Pancreas (tissue), 10 donors: ENCODE measurements at regions not wholly inside any gene's neighbourhood (a gene's known extent, or its start where the extent isn't known, plus 50 kb on each side); places are given as distances from the start of the nearest gene placed in this dataset.

Experiments used
- ATAC-seq, 4 donors: fragments of 200-7000 bp; cut with Tn5 transposase; one replicate each; pipeline versions ENCODE4 v1.8.0 to v1.9.1; 2020; ENCODE audit warnings: mild to moderate bottlenecking in 4 of 4, moderate library complexity in 4 of 4
- DNase-seq, 6 donors: peaks; one replicate each; pipeline ENCODE4 v3.0.0-alpha.2; 2020
- FAIRE-seq: peaks from 2 replicates; lab custom pipeline; 2012; peaks lifted over from hg19 to GRCh38; lab: Jason Lieb, UNC
- H3K27ac ChIP-seq, 4 donors: fragments of 200-600 bp; sonication (generic); 1 replicate in 3 of 4; 2 replicates in 1 of 4; pipeline versions ENCODE4 v1.5.0 to v1.8.0; 2020
- H3K27me3 ChIP-seq, 4 donors: fragments of 200-600 bp; one replicate each; pipeline ENCODE4 v1.8.0; 2021
- H3K36me3 ChIP-seq, 3 donors: fragments of 200-600 bp; sonication (generic) in 1 of 3; one replicate each; pipeline versions ENCODE4 v1.5.0 to v1.8.0; 2020 to 2021
- H3K4me1 ChIP-seq, 3 donors: fragments of 200-600 bp; one replicate each; pipeline ENCODE4 v1.8.0; 2021
- H3K4me3 ChIP-seq, 4 donors: fragments of 200-600 bp; sonication (generic) in 2 of 4; one replicate each; pipeline versions ENCODE4 v1.5.0 to v1.8.0; 2020 to 2021
- H3K9me3 ChIP-seq, 4 donors: fragments of 200-600 bp; one replicate each; pipeline ENCODE4 v1.8.0; 2021
- WGBS, 2 donors: extraction: QIAGEN DNeasy Blood & Tissue Kit; methylation state at CpG; one replicate each; pipeline ENCODE4 v1.1.7; 2013; 5-methylcytosine and 5-hydroxymethylcytosine counted together
- intact Hi-C, 3 donors: fragments of 100-400 bp; cut with DNase I; formaldehyde crosslinking; loops; one replicate each; pipeline versions ENCODE4 v1.11.1 to v1.14.2; 2022
- TF ChIP-seq, protein P1 (sequence below), 4 donors: fragments of 200-600 bp; sonication (generic) in 3 of 4; IDR thresholded peaks; one replicate each; pipeline versions ENCODE4 v1.5.0 to v1.8.0; 2021; ENCODE audit warnings: antibody characterized with exemption in 4 of 4
- donor health status: healthy with polysubstance abuse.
- donor health status: DM: no; HTN: no; CAD: no; lungs with moderate emphysema.
- donor health status: DM: no; HTN: no; CAD: no.
- donor health status: control.
- donor health status: control.
- donor health status: Bipolar disorder and iron deficiency.
- donor health status: DM: yes; HTN: yes; CAD: no.
- donor health status: DM: no; HTN: no; CAD: no.
- donor health status: DM: no; HTN: no; CAD: no.
- donor health status: DM: yes; HTN: yes; CAD: no.

DNA sequence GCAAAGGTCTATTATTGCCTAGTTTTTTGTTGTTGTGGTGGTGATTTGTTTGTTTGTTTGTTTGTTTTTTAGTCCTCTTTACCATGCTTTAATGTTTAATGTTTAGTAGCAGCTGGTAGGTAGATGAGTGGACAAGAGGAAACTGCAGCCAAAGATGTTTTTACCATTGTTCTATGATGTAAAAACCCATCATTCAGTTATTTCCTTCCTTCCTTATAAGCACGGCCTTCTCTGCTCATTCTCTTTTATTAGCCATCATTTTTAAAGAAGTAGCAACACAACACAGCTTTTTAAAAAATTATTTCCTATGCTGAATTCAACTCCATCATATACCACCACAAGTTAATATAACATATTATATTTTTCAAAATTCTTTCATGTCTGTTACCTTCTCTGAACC is 58.5 kb upstream of the BOC start:
- 68 to 74% methylated on average over 1 of the region's 1 CpG for WGBS, 2 donors
- H3K9me3 ChIP-seq: no peaks in the 10 kb centered on the region
- FAIRE-seq: no peak

DNA sequence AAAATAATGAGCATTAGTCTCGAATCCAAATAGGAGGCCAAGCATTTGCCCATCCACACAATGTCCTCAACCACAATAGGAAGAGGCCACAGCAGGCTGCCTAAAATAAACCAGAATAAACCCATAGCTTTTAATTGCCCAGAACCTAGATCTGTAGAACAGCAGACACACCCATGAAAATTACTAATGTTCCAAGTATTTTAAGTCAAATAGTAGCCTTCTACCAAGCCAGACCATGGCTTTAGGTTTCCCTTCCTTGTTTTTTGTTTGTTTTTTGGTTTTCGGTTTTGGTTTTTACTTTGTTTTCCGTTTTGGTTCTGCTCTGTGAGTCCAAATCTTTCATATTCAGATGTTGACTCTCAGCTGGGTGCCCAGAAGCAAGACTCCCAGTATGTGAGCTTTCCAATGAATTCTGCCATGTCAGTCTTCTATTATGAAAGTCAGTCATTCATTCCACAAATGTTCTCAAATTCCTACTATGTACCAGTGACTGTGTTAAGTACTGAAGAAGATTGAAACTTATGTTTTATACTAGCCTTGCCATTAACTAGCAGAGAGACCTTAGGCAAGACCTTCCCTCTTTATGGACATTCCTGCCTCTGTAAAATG is 57.8 kb upstream of the BOC start:
- H3K4me1 ChIP-seq: peaks cover 0 to 3% (median 0%) of the 10 kb centered on the region in 3 donors
- no peak for FAIRE-seq
- 83 to 90% methylated on average over 3 of the region's 3 CpGs for WGBS, 2 donors

More for the DNA sequence above, 58.5 kb upstream of the BOC start:
- no peak for DNase-seq
- no peak overlapping the region for H3K4me3 ChIP-seq
- no peaks in the 10 kb centered on the region for H3K36me3 ChIP-seq
- no peak overlapping the region for H3K27ac ChIP-seq
- no peak for ATAC-seq
- H3K27me3 ChIP-seq: no peaks in the 10 kb centered on the region
- peaks cover 0 to 3% (median 0%) of the 10 kb centered on the region in 3 donors for H3K4me1 ChIP-seq
- intact Hi-C loops: no loop called here
- TF ChIP-seq, protein P1, sequence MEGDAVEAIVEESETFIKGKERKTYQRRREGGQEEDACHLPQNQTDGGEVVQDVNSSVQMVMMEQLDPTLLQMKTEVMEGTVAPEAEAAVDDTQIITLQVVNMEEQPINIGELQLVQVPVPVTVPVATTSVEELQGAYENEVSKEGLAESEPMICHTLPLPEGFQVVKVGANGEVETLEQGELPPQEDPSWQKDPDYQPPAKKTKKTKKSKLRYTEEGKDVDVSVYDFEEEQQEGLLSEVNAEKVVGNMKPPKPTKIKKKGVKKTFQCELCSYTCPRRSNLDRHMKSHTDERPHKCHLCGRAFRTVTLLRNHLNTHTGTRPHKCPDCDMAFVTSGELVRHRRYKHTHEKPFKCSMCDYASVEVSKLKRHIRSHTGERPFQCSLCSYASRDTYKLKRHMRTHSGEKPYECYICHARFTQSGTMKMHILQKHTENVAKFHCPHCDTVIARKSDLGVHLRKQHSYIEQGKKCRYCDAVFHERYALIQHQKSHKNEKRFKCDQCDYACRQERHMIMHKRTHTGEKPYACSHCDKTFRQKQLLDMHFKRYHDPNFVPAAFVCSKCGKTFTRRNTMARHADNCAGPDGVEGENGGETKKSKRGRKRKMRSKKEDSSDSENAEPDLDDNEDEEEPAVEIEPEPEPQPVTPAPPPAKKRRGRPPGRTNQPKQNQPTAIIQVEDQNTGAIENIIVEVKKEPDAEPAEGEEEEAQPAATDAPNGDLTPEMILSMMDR (IDR thresholded peaks at IDR 0.05): no peak

DNA sequence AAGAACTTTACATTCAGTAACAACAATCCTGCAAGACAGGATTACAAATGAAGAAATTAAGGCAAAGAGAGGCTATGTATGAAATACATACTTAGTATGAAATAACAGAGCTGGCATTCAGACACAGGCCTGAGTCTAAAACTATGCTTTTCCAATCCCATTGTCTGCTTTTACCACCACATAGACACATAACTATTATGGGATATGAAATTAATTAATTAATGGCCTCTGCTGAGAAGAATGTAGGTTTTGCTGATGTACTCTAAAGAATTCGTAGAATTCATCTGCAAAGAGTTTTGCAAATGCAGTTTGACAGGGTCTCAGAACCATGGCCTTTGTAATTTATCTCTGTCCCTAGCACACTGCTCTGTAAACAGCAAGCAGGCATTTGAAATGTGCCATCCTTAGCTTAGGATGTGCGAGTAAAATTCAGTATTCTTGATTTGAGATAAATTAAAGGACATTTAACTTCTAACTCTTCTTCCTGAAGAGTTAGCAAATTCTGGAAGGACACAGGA is 54.5 kb upstream of the BOC start:
- no peak for FAIRE-seq
- ATAC-seq: no peak
- no peak overlapping the region for H3K27ac ChIP-seq

More for the DNA sequence above, 57.8 kb upstream of the BOC start:
- DNase-seq (no peak), ATAC-seq (no peak)
- Histone ChIP-seq H3K27me3 (no peaks in the 10 kb centered on the region), H3K9me3 (no peaks in the 10 kb centered on the region), H3K27ac (no peak overlapping the region), H3K36me3 (no peaks in the 10 kb centered on the region), H3K4me3 (no peak overlapping the region)
- intact Hi-C loops: no loop called here
- TF ChIP-seq, protein P1 (IDR thresholded peaks at IDR 0.05): no peak

DNA sequence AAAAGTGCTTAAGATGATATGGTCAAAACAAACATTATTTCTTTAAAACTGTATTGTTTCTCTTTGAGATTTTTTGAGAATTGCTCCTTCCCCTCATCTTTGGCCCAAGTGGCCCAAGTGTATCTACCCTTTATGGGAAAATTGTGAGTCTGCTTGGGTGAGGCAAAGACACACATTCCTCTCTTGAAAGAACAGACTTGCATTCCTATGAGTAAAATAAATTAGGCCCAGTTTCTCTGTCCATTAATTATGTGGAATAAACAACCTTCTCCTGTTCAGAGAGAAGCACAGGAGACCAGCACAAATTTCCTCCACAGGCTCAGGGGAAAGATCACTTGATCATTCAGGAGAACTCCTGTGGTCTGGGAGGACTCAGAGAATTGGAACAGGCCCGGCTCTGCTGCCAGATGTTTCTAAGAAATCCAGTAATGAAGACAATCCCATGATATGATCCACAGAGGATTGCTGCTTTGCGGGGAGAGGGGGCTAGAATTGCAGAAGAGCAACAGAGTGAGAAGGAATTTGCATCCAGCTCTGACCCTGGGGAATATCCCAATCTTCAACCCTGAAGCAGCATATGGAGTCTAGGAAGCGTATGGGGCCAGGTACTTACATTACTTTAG is 53.8 kb upstream of the BOC start:
- Histone ChIP-seq H3K9me3 (no peaks in the 10 kb centered on the region), H3K27ac (no peak overlapping the region), H3K4me3 (no peak overlapping the region), H3K27me3 (no peaks in the 10 kb centered on the region), H3K4me1 (no peaks in the 10 kb centered on the region), H3K36me3 (no peaks in the 10 kb centered on the region)
- DNase-seq (no peak), FAIRE-seq (no peak), ATAC-seq (peak in 3 of 4 donors; percentile 36 to 46 (median 38))
- intact Hi-C loops: no loop called here
- TF ChIP-seq, protein P1 (IDR thresholded peaks at IDR 0.05): no peak
- WGBS, 2 donors: 76 to 88% methylated on average over 3 of the region's 3 CpGs

More for the DNA sequence above, 54.5 kb upstream of the BOC start:
- 73% methylated on average over 2 of the region's 2 CpGs for WGBS, 2 donors
- intact Hi-C loops: no loop called here
- peaks cover 0 to 2% (median 0%) of the 10 kb centered on the region in 3 donors for H3K4me1 ChIP-seq
- no peaks in the 10 kb centered on the region for H3K36me3 ChIP-seq
- no peaks in the 10 kb centered on the region for H3K9me3 ChIP-seq
- no peaks in the 10 kb centered on the region for H3K27me3 ChIP-seq
- TF ChIP-seq, protein P1 (IDR thresholded peaks at IDR 0.05): no peak
- no peak for DNase-seq
- H3K4me3 ChIP-seq: no peak overlapping the region

DNA sequence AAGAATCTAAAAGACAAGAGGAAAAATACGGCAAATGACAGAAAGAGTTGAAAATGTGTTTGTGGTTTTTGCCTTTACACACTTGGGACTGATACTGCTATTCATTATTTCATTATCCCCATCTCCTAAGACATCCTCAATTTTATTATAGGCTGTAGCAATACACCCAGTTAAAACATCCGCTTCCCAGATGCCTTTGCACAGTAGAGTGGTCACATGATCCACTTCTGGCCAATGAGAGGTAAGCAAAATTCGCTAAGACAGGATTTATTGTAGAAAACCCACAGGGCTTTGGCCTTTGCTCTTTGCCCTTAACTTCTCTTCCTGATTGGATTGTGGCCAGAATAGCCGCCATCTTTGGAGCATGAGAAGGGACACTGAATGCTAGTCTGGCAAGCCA is 53.2 kb upstream of the BOC start:
- Histone ChIP-seq H3K4me1 (no peaks in the 10 kb centered on the region), H3K4me3 (no peak overlapping the region), H3K27me3 (no peaks in the 10 kb centered on the region), H3K27ac (no peak overlapping the region), H3K9me3 (no peaks in the 10 kb centered on the region), H3K36me3 (no peaks in the 10 kb centered on the region)
- no peak for DNase-seq
- intact Hi-C loops: no loop called here
- WGBS, 2 donors: 88 to 93% methylated on average over 4 of the region's 4 CpGs
- TF ChIP-seq, protein P1 (IDR thresholded peaks at IDR 0.05): no peak
- no peak for FAIRE-seq
- ATAC-seq: peak in 2 of 4 donors; percentile 12 to 29
